Activated B cell treated with CpG ODN at 0.5 μM for 24 hours (primary cell): ENCODE measurements at regions not wholly inside any gene's neighbourhood (a gene's known extent, or its start where the extent isn't known, plus 50 kb on each side); places are given as distances from the start of the nearest gene placed in this dataset.

Source experiments
- ATAC-seq: fragments of 200-7000 bp; cut with Tn5 transposase; one replicate; pipeline ENCODE4 v1.10.0; 2021; ENCODE audit warnings: low read depth, mild to moderate bottlenecking, moderate library complexity
- CTCF ChIA-PET: fragments of 350-600 bp; sonication (Branson Sonifier 250); formaldehyde crosslinking; loops from one replicate; lab custom pipeline; 2021; ENCODE audit warnings: antibody characterized with exemption; lab: Charles Lee
- POLR2A ChIA-PET: fragments of 350-600 bp; sonication (Branson Sonifier 250); formaldehyde crosslinking; loops from one replicate; lab custom pipeline; 2021; ENCODE audit warnings: antibody characterized with exemption; lab: Charles Lee
- DNase-seq: peaks from one replicate; pipeline ENCODE4 v3.0.0; 2022
- H3K27ac Mint-ChIP-seq: one replicate; pipeline ENCODE4 v1.8.0; 2020; ENCODE audit warnings: mixed read lengths
- H3K27me3 Mint-ChIP-seq: one replicate; pipeline ENCODE4 v1.8.0; 2021; ENCODE audit warnings: mixed read lengths
- H3K36me3 Mint-ChIP-seq: one replicate; pipeline ENCODE4 v1.8.0; 2021; ENCODE audit warnings: low read depth, mixed read lengths
- H3K4me1 Mint-ChIP-seq: one replicate; pipeline ENCODE4 v1.8.0; 2021; ENCODE audit warnings: mixed read lengths
- H3K4me3 Mint-ChIP-seq: one replicate; pipeline ENCODE4 v1.8.0; 2020; ENCODE audit warnings: mild to moderate bottlenecking, mixed read lengths
- H3K9me3 Mint-ChIP-seq: one replicate; pipeline ENCODE4 v1.8.0; 2020; ENCODE audit warnings: mixed read lengths
- intact Hi-C: fragments of 100-400 bp; cut with micrococcal nuclease; formaldehyde crosslinking; loops from one replicate; pipeline ENCODE4 v1.15.1; 2024
- TF ChIP-seq, protein P1 (sequence below): fragments of 200-600 bp; IDR thresholded peaks from one replicate; pipeline ENCODE4 v1.8.0; 2022; ENCODE audit warnings: antibody characterized with exemption, mild to moderate bottlenecking

DNA sequence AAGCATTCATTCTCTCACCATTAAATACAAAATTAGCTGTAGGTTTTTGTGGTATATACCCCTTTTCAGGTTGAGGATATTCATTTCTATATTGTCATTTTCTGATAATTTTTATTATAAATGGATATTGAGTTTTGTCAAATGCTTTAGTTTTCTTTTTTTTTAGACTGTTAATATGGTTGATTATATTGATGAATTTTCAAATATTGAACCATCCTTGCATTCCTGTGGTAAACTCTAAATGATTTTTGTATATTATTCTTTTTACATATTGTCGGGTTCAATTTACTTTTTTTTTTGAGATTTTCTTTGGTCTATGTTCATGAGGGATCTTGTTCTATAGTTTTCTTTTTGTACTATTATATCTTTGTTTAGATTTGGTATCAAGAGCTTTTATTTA is 165.1 kb downstream of the GPAT3 start:
- TF ChIP-seq, protein P1, sequence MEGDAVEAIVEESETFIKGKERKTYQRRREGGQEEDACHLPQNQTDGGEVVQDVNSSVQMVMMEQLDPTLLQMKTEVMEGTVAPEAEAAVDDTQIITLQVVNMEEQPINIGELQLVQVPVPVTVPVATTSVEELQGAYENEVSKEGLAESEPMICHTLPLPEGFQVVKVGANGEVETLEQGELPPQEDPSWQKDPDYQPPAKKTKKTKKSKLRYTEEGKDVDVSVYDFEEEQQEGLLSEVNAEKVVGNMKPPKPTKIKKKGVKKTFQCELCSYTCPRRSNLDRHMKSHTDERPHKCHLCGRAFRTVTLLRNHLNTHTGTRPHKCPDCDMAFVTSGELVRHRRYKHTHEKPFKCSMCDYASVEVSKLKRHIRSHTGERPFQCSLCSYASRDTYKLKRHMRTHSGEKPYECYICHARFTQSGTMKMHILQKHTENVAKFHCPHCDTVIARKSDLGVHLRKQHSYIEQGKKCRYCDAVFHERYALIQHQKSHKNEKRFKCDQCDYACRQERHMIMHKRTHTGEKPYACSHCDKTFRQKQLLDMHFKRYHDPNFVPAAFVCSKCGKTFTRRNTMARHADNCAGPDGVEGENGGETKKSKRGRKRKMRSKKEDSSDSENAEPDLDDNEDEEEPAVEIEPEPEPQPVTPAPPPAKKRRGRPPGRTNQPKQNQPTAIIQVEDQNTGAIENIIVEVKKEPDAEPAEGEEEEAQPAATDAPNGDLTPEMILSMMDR, result no peak

DNA sequence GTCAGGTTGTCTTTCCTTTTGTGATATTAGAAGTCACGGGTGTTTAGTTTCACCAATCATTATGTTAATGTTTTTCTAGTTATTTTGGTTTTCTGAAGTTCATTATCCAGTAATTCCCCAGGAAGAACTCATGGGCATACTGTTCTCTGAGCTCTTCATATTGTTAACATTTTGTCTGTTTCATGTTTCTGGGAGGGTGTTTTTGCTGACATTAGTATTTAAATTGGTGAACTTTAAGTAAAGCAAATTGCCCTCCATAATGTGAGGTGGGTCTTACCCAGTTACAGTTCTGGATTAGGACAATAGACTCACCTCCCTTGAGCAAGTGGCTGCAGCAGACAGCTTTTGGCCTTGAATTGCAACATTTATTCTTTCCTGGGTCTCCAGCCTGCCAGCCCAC is 163.4 kb downstream of the GPAT3 start:
- TF ChIP-seq, protein P1, result no peak
- ATAC-seq, result no peak
- no peak overlapping the region for H3K4me3 Mint-ChIP-seq
- peaks cover 5% of the 10 kb centered on the region for H3K9me3 Mint-ChIP-seq
- ChIA-PET CTCF (no interaction called here), POLR2A (no interaction called here)
- no peaks in the 10 kb centered on the region for H3K36me3 Mint-ChIP-seq
- intact Hi-C loops, result no loop called here
- no peaks in the 10 kb centered on the region for H3K4me1 Mint-ChIP-seq
- no peak for DNase-seq
- H3K27ac Mint-ChIP-seq, result no peak overlapping the region
- H3K27me3 Mint-ChIP-seq, result peaks cover 4% of the 10 kb centered on the region

More for the DNA sequence above, 165.1 kb downstream of the GPAT3 start:
- CTCF ChIA-PET, result no interaction called here
- POLR2A ChIA-PET, result no interaction called here
- DNase-seq, result no peak
- H3K9me3 Mint-ChIP-seq, result peaks cover 5% of the 10 kb centered on the region
- H3K4me3 Mint-ChIP-seq, result no peak overlapping the region
- no peaks in the 10 kb centered on the region for H3K36me3 Mint-ChIP-seq
- H3K27ac Mint-ChIP-seq, result no peak overlapping the region
- intact Hi-C loops, result no loop called here
- peaks cover 6% of the 10 kb centered on the region for H3K27me3 Mint-ChIP-seq
- no peaks in the 10 kb centered on the region for H3K4me1 Mint-ChIP-seq
- ATAC-seq, result no peak

DNA sequence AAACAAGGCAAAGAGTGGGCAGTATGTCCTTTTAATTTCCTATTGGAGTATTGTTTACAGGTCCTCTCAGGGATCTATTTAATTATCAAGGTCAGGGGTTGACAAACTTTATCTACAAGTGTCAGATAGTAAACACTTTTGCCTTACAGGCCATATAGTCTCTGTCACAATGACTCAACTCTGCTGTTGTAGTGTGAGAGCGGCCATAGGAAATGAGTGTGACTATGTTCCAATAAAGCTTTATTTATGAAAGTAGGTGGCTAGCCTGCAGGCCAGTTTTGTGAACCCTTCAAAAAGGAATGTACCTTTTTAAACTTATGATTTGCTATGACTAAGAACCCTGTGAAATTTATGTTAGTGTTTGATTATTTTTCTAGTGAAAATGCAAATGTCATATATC is 156.1 kb downstream of the GPAT3 start:
- Mint-ChIP-seq H3K27me3 (peaks cover 1% of the 10 kb centered on the region), H3K4me1 (no peaks in the 10 kb centered on the region)

DNA sequence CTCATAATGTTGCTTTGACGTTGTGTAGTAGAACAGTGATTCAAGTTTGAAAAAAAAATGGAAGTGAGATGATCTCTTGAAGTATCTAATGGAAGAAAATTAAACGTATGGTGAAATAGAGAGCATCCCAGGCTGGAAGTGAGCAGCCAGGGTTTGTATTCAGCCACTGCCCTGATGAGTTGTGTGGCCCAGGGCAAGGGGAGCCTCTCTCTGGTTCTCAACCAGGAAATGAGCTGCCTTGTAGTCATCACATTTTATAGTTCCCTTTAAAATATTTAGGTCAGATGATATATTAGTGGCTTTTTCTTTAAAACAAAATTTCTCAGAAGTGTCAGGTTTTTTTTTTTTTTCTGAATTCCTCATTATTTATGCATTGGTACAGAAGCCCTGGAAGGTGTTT is 150.3 kb downstream of the GPAT3 start:
- POLR2A ChIA-PET, result no interaction called here
- no peak for ATAC-seq

More for the DNA sequence above, 156.1 kb downstream of the GPAT3 start:
- POLR2A ChIA-PET, result no interaction called here
- TF ChIP-seq, protein P1, result no peak
- intact Hi-C loops, result no loop called here
- Mint-ChIP-seq H3K36me3 (no peaks in the 10 kb centered on the region), H3K27ac (no peak overlapping the region), H3K9me3 (no peaks in the 10 kb centered on the region), H3K4me3 (no peak overlapping the region)
- ATAC-seq (no peak), DNase-seq (no peak)
- CTCF ChIA-PET, result no interaction called here

DNA sequence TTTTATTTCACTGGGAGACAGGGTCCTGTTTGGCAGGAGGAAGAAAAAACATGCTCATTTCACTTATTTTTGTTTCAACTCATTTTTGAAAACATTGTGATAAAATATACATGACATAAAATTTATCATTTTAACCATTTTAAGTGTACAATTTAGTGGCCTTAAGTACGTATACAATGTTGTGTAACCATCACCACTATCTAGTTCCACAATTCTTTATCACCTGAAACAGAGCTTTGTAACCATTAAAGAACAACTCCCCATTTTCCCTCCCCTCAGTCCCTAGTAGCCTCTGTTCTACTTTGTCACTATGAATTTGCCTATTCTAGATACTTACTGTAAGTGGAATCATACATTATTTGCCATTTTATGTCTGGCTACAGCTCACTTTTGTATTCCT is 143.8 kb downstream of the GPAT3 start:
- Mint-ChIP-seq H3K9me3 (no peaks in the 10 kb centered on the region), H3K27me3 (peaks cover 19% of the 10 kb centered on the region), H3K4me3 (no peak overlapping the region), H3K27ac (no peak overlapping the region), H3K36me3 (no peaks in the 10 kb centered on the region), H3K4me1 (no peaks in the 10 kb centered on the region)
- intact Hi-C loops, result no loop called here
- DNase-seq (no peak), ATAC-seq (no peak)
- POLR2A ChIA-PET, result no interaction called here
- TF ChIP-seq, protein P1, result no peak
- CTCF ChIA-PET, result no interaction called here

More for the DNA sequence above, 150.3 kb downstream of the GPAT3 start:
- peaks cover 3% of the 10 kb centered on the region for H3K27me3 Mint-ChIP-seq
- CTCF ChIA-PET, result no interaction called here
- no peak overlapping the region for H3K4me3 Mint-ChIP-seq
- no peak overlapping the region for H3K27ac Mint-ChIP-seq
- H3K36me3 Mint-ChIP-seq, result no peaks in the 10 kb centered on the region
- H3K4me1 Mint-ChIP-seq, result no peaks in the 10 kb centered on the region
- intact Hi-C loops, result no loop called here
- TF ChIP-seq, protein P1, result no peak
- no peaks in the 10 kb centered on the region for H3K9me3 Mint-ChIP-seq
- no peak for DNase-seq
